ENCODE measurements at regions not wholly inside any gene's neighbourhood (a gene's known extent, or its start where the extent isn't known, plus 50 kb on each side); places are given as distances from the start of the nearest gene placed in this dataset.
"Not testable (repeated sequence)": the region's sequence is repeated elsewhere in the genome, so short reads cannot be mapped to it uniquely, and the experiment has no call there.

DNA sequence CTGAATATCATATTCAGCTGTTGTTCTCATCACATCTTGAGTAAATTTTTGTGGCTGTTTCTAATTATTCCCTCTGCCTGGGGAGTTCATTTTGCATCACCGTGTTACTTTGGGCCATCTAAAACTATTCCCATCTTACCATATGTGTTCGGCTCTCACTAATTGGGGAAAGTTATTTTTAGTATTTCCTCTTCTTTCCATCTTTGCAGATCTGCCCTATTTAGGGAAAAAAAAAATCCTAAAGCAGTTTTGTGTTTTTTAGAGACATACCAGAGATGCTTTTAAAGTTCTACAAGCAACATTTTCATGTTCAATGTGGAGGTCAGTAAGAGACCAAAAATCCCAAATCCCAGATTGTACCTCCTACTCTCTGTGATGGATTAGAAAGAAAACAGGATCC, 111.3 kb upstream of the NDUFV2 start:
- no peak for DNase-seq (ENCODE audit: low read depth, low spot score)

DNA sequence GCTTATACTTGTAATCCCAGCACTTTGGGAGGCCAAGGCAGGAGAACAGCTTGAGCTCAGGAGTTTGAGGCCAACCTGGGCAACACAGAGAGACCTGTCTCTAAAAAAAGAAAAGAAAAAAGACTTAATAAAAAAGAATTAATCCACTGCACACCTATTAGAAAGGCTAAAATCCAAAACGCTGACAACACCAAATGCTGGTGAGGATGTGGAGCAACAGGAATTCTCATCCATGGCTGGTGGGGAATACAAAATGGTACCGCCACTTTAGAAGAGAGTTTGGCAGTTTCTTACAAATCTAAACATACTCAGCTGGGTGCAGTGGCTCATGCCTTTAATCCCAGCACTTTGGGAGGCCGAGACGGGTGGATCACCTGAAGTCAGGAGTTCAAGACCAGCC, 110.0 kb upstream of the NDUFV2 start:
- not testable (repeated sequence) for DNase-seq (ENCODE audit: low read depth, low spot score)

DNA sequence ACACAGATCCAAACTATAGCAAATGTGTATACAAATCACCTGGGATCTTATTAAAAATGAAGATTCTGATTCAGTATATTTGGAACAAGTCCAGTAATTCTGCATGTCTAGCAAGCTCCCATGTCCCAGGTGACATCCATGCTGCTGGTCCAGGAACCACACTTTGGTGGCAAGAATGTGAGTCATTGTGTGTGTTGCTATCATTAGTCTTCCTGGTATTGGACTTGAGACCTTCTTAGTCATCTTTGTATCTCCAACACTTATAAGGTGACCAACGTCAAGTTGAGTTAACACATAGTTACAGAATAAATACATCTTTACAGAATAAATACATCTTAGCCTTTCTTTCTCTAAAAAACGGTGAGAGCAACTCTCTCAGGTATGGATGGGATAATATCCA, 107.9 kb upstream of the NDUFV2 start:
- DNase-seq (ENCODE audit: low read depth, low spot score) = no peak

- DNase-seq (ENCODE audit: low read depth, low spot score) = no peak
Measured at GRCh38 chr18:8995096-8995495, 107.4 kb upstream of the NDUFV2 start.

- no peak for DNase-seq (ENCODE audit: low read depth, low spot score)
Measured at GRCh38 chr18:8996771-8997432, 105.6 kb upstream of the NDUFV2 start.

DNA sequence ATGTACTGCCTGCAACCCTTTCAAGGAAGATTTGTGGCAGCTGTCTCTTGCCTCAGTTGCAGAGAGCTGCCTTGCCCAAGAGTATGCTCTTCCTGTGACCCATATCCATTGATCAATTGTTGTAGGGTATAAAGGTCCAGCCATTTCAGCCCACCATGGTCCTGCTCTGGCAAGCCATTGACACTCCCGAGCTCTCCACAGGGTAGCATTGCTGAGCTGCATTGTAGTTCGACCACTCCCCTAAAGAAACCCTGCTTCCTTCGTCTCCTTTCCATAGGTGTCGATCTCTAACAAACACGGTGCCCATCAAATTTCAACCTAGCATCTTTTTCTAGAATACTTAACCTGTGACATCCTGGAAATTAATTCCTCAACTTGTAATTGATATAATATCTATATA, 104.9 kb upstream of the NDUFV2 start:
- DNase-seq (ENCODE audit: low read depth, low spot score) = no peak

- DNase-seq (ENCODE audit: low read depth, low spot score) = peak; percentile 57
Measured at GRCh38 chr18:8998481-8999217, 103.8 kb upstream of the NDUFV2 start.

GRCh38 chr18:8999872-9000271, 102.6 kb upstream of the NDUFV2 start:
- no peak for DNase-seq (ENCODE audit: low read depth, low spot score)

GRCh38 chr18:9000733-9001132, 101.8 kb upstream of the NDUFV2 start:
- no peak for DNase-seq (ENCODE audit: low read depth, low spot score)

DNA sequence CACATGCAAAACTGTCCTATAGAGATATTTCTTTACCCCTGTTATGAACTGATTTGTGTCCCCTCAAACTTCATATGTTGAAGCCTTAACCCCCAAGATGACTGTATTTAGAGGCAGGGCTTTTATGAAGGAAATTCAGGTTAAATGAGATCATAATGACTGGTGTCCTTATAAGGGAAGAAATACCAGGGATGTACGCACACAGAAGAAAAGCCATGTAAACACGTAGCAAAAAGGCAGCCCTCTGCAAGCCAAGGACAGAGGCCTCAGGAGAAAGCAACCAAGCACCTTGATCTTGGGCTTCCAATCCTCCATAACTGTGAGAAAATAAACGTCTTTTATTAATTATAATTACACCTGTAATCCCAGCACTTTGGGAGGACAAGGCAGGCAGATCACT, 101.3 kb upstream of the NDUFV2 start:
- no peak for DNase-seq (ENCODE audit: low read depth, low spot score)

GRCh38 chr18:9003406-9004100, 98.9 kb upstream of the NDUFV2 start:
- DNase-seq (ENCODE audit: low read depth, low spot score) = no peak

- DNase-seq (ENCODE audit: low read depth, low spot score) = not testable (repeated sequence)
Measured at GRCh38 chr18:9004308-9004707, 98.2 kb upstream of the NDUFV2 start.

DNA sequence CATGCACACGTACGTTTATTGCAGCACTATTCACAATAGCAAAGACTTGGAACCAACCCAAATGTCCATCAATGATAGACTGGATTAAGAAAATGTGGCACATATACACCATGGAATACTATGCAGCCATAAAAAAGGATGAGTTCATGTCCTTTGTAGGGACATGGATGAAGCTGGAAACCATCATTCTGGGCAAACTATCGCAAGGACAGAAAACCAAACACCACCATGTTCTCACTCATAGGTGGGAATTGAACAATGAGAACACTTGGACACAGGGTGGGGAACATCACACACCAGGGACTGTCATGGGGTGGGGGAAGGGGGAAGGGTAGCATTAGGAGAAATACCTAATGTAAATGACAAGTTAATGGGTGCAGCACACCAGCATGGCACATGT, 94.8 kb upstream of the NDUFV2 start:
- DNase-seq (ENCODE audit: low read depth, low spot score) = not testable (repeated sequence)

DNA sequence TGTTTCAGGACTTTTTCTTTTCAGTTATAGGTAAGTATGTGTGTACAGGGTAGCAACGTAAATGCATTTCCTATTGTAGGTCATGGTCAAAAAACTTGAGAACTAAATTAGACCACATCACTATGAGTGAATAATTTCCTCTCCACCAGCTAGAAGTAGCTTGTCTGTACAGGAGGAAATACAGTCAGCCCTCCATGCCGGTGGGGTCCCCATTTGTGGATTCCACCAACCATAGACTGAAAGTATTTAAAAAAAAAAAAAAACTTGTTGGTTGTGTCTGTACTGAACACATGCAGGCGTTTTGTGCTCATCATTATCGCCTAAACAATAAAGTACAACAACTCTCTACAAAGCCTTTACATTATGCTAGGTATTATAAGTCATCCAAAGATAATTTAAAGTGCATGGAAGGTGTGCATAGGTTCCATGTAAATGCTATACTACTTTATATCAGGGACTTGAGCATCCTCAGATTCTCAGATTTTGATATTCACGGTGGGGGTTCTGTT, 94.2 kb upstream of the NDUFV2 start:
- DNase-seq (ENCODE audit: low read depth, low spot score) = no peak

DNA sequence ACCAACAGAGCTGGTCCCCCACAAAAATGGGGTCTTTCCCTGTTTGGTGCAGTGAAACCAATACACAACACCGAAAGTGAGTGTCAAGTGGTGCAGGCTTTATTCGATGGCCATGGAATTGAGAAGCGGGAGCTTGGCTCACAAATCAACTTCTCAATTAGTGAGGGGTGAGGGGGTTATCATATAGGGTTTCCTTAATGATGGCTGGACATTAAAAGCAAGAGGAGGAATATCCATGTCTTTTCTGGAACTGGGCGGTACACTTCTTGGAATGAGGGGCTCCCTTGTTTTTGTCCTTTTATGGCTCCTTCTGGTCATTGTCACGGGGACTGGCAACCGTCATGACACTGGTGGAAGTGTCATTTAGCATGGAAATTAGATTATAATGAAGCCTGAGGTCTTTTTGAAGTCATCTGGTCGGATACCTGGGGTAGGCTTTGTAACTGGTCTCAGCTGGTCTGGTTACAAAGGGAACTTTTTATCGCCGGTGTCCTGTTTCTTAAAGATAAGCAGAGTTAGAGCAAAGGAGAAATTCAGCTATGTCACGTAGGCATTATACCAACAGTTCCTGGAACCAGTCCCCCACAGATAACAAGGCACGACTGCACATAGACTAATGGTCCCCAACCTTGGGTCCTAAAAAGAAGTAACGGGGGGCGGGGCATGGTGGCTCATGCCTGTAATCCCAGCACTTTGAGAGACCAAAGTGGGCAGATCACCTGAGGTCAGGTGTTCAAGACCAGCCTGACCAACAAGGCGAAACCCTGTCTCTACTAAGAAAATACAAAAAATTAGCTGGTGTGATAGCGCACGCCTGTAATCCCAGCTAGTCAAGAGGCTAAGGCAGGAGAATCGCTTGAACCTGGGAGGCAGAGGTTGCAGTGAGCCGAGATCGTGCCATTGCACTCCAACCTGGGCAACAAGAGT, 93.5 kb upstream of the NDUFV2 start:
- DNase-seq (ENCODE audit: low read depth, low spot score) = no peak

- no peak for DNase-seq (ENCODE audit: low read depth, low spot score)
Measured at GRCh38 chr18:9009703-9010488, 92.6 kb upstream of the NDUFV2 start.

- no peak for DNase-seq (ENCODE audit: low read depth, low spot score)
Measured at GRCh38 chr18:9011431-9011830, 91.1 kb upstream of the NDUFV2 start.

GRCh38 chr18:9013926-9014373, 88.5 kb upstream of the NDUFV2 start:
- no peak for DNase-seq (ENCODE audit: low read depth, low spot score)

DNA sequence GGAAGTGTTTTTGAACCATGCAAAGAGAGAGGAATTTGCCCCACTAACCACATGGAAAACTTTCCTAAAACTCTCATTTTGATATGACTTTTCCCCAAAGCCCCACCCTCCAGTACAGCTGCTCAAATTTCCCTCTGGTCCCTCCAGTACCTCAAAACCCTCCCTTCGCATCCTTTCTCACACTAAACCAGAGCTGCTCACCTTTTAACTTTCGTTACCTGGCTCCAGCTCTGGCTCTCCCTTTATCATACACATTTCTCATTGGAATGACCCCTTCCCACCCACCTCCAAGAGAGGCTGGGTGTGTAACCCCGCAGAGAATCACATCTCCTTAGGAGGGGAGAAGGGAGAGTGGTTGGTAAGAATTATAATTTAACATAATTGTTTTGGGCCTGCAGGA, 86.8 kb upstream of the NDUFV2 start:
- no peak for DNase-seq (ENCODE audit: low read depth, low spot score)

- no peak for DNase-seq (ENCODE audit: low read depth, low spot score)
Measured at GRCh38 chr18:9016633-9017166, 85.8 kb upstream of the NDUFV2 start.
